C4-2B (cell line): ENCODE measurements at regions not wholly inside any gene's neighbourhood (a gene's known extent, or its start where the extent isn't known, plus 50 kb on each side); places are given as distances from the start of the nearest gene placed in this dataset.
"Not testable (repeated sequence)": the region's sequence is repeated elsewhere in the genome, so short reads cannot be mapped to it uniquely, and the experiment has no call there.

Source experiments
- H3K27ac ChIP-seq: fragments of 450-650 bp; 2 replicates; pipeline ENCODE4 v1.5.1; 2017
- CTCF ChIP-seq: fragments of 450-650 bp; conservative IDR thresholded peaks from 2 replicates; pipeline ENCODE4 v1.5.1; 2017; ENCODE audit warnings: mild to moderate bottlenecking
- ZFX ChIP-seq: fragments of 450-650 bp; IDR thresholded peaks from 2 replicates; pipeline ENCODE4 v1.6.1; 2017

- no peak overlapping the region for H3K27ac ChIP-seq
- no peak for TF ChIP-seq ZFX
- TF ChIP-seq CTCF = no peak
Measured at GRCh38 chrX:74218895-74219294, 85.1 kb upstream of the ZCCHC13 start.

GRCh38 chrX:74216421-74216820, 87.6 kb upstream of the ZCCHC13 start:
- H3K27ac ChIP-seq = no peak overlapping the region
- no peak for TF ChIP-seq CTCF
- no peak for TF ChIP-seq ZFX

- TF ChIP-seq ZFX (no peak), CTCF (no peak)
- H3K27ac ChIP-seq = no peak overlapping the region
Measured at GRCh38 chrX:74211911-74212310, 92.1 kb upstream of the ZCCHC13 start.

- no peak overlapping the region for H3K27ac ChIP-seq
- no peak for TF ChIP-seq CTCF
Measured at GRCh38 chrX:74207539-74207938, 96.4 kb upstream of the ZCCHC13 start.

GRCh38 chrX:74195605-74196004, 108.4 kb upstream of the ZCCHC13 start:
- TF ChIP-seq CTCF (no peak), ZFX (no peak)
- no peak overlapping the region for H3K27ac ChIP-seq

- TF ChIP-seq ZFX = no peak
- no peak for TF ChIP-seq CTCF
- H3K27ac ChIP-seq = no peak overlapping the region
Measured at GRCh38 chrX:74195120-74195519, 108.9 kb upstream of the ZCCHC13 start.

GRCh38 chrX:74187211-74187610, 116.8 kb upstream of the ZCCHC13 start:
- H3K27ac ChIP-seq = no peak overlapping the region
- TF ChIP-seq ZFX = no peak
- no peak for TF ChIP-seq CTCF

- not testable (repeated sequence) for H3K27ac ChIP-seq
Measured at GRCh38 chrX:74183047-74183446, 120.9 kb upstream of the ZCCHC13 start.

- not testable (repeated sequence) for H3K27ac ChIP-seq
Measured at GRCh38 chrX:74181976-74182375, 122.0 kb upstream of the ZCCHC13 start.
